Amniotic stem cell (primary cell): ENCODE measurements at regions not wholly inside any gene's neighbourhood (a gene's known extent, or its start where the extent isn't known, plus 50 kb on each side); places are given as distances from the start of the nearest gene placed in this dataset.
A peak's percentile ranks its signal among the peaks of the same experiment; 100 is the strongest.
"Not testable (repeated sequence)": the region's sequence is repeated elsewhere in the genome, so short reads cannot be mapped to it uniquely, and the experiment has no call there.

Experiments used
- DNase-seq: peaks from one replicate; lab custom pipeline; 2025; lab: John Stamatoyannopoulos, UW

- DNase-seq = not testable (repeated sequence)
Observed at GRCh38 chr17:27208370-27208769, 85.5 kb upstream of the WSB1 start.

- no peak for DNase-seq
Observed at GRCh38 chr17:27209316-27209715, 84.6 kb upstream of the WSB1 start.

GRCh38 chr17:27210809-27211208 lies 83.1 kb upstream of the WSB1 start:
- DNase-seq = not testable (repeated sequence)

GRCh38 chr17:27216836-27217235 lies 77.1 kb upstream of the WSB1 start:
- DNase-seq = no peak

- no peak for DNase-seq
Observed at GRCh38 chr17:27217631-27218030, 76.3 kb upstream of the WSB1 start.

- DNase-seq = no peak
Observed at GRCh38 chr17:27218041-27218440, 75.9 kb upstream of the WSB1 start.

- DNase-seq = no peak
Observed at GRCh38 chr17:27218719-27219488, 75.0 kb upstream of the WSB1 start.

GRCh38 chr17:27222515-27222914 lies 71.4 kb upstream of the WSB1 start:
- no peak for DNase-seq

GRCh38 chr17:27224526-27225315 lies 69.2 kb upstream of the WSB1 start:
- no peak for DNase-seq

GRCh38 chr17:27226611-27227230 lies 67.2 kb upstream of the WSB1 start:
- DNase-seq = no peak

GRCh38 chr17:27230996-27231395 lies 62.9 kb upstream of the WSB1 start:
- no peak for DNase-seq

GRCh38 chr17:27232328-27232727 lies 61.6 kb upstream of the WSB1 start:
- DNase-seq = no peak

GRCh38 chr17:27233059-27233458 lies 60.9 kb upstream of the WSB1 start:
- DNase-seq = no peak

- no peak for DNase-seq
Observed at GRCh38 chr17:27233776-27234175, 60.1 kb upstream of the WSB1 start.

GRCh38 chr17:27236717-27237315 lies 57.1 kb upstream of the WSB1 start:
- DNase-seq = peak; percentile 47

GRCh38 chr17:27237890-27238289 lies 56.0 kb upstream of the WSB1 start:
- no peak for DNase-seq

GRCh38 chr17:27239046-27239445 lies 54.9 kb upstream of the WSB1 start:
- DNase-seq = no peak

GRCh38 chr17:27239584-27239983 lies 54.3 kb upstream of the WSB1 start:
- DNase-seq = no peak

GRCh38 chr17:27240086-27240801 lies 53.7 kb upstream of the WSB1 start:
- DNase-seq = no peak

- no peak for DNase-seq
Observed at GRCh38 chr17:27240802-27241155, 53.1 kb upstream of the WSB1 start.

GRCh38 chr17:27241346-27241946 lies 52.5 kb upstream of the WSB1 start:
- no peak for DNase-seq

- no peak for DNase-seq
Observed at GRCh38 chr17:27242951-27243350, 51.0 kb upstream of the WSB1 start.
